Neural cell (in vitro differentiated cells): ENCODE measurements at regions not wholly inside any gene's neighbourhood (a gene's known extent, or its start where the extent isn't known, plus 50 kb on each side); places are given as distances from the start of the nearest gene placed in this dataset.

ENCODE experiments used
- H2AFZ ChIP-seq: fragments of 200-600, 300-800 bp; sonication (generic), shearing (Covaris generic); 2 replicates; pipeline ENCODE4 v1.6.0; 2014; ENCODE audit warnings: low read depth, mild to moderate bottlenecking, antibody characterized with exemption, low read length, moderate library complexity
- H3F3A ChIP-seq: fragments of 200-600 bp; shearing (Covaris generic); 2 replicates; pipeline ENCODE4 v1.6.1; 2016; ENCODE audit warnings: mild to moderate bottlenecking, moderate library complexity, mixed read lengths, antibody characterized with exemption, low read length; ENCODE audit not compliant: insufficient read depth, poor library complexity, severe bottlenecking
- H3K27ac ChIP-seq: fragments of 200-600, 300-800 bp; sonication (generic), shearing (Covaris generic); 2 replicates; pipeline ENCODE4 v1.5.1; 2014; ENCODE audit warnings: mild to moderate bottlenecking, low read length, moderate library complexity
- H3K27me3 ChIP-seq: fragments of 300-800, 200-600 bp; sonication (generic), shearing (Covaris generic); 2 replicates; pipeline ENCODE4 v1.6.0; 2014; ENCODE audit warnings: mild to moderate bottlenecking, low read depth, low read length, moderate library complexity; ENCODE audit not compliant: insufficient read depth
- H3K36me3 ChIP-seq: fragments of 300-800, 200-600 bp; sonication (generic), shearing (Covaris generic); 2 replicates; pipeline ENCODE4 v1.5.1; 2014; ENCODE audit warnings: mild to moderate bottlenecking, antibody characterized with exemption, low read length, moderate library complexity; ENCODE audit not compliant: insufficient read depth
- H3K4me2 ChIP-seq: fragments of 300-800, 200-600 bp; sonication (generic), shearing (Covaris generic); 2 replicates; pipeline ENCODE4 v1.6.0; 2014; ENCODE audit warnings: mild to moderate bottlenecking, low read length
- H3K4me3 ChIP-seq: fragments of 300-800, 200-600 bp; sonication (generic), shearing (Covaris generic); 2 replicates; pipeline ENCODE4 v1.5.1; 2014; ENCODE audit warnings: mild to moderate bottlenecking, low read length, moderate library complexity
- H3K79me2 ChIP-seq: fragments of 200-600 bp; shearing (Covaris generic); replicated peaks from 2 replicates; pipeline ENCODE4 v1.6.0; 2014; ENCODE audit warnings: mild to moderate bottlenecking, low read length, moderate library complexity; ENCODE audit not compliant: insufficient read depth
- H3K9ac ChIP-seq: fragments of 300-800, 200-600 bp; sonication (generic), shearing (Covaris generic); 2 replicates; pipeline ENCODE4 v1.6.1; 2016; ENCODE audit warnings: mild to moderate bottlenecking, low read length, mixed read lengths
- H3K9me2 ChIP-seq: fragments of 200-600 bp; shearing (Covaris generic); 2 replicates; pipeline ENCODE4 v1.6.1; 2016; ENCODE audit warnings: mild to moderate bottlenecking, low read length, mixed read lengths; ENCODE audit not compliant: insufficient read depth
- H3K9me3 ChIP-seq: fragments of 200-600, 300-800 bp; sonication (generic), shearing (Covaris generic); 2 replicates; pipeline ENCODE4 v1.6.1; 2016; ENCODE audit warnings: mild to moderate bottlenecking, mixed run types, low read length, moderate library complexity, mixed read lengths
- H4K20me1 ChIP-seq: fragments of 200-600 bp; shearing (Covaris generic); 2 replicates; pipeline ENCODE4 v1.6.1; 2016; ENCODE audit warnings: mild to moderate bottlenecking, mixed run types; ENCODE audit not compliant: insufficient read depth
- EP300 ChIP-seq: fragments of 450-650 bp; conservative IDR thresholded peaks from 2 replicates; pipeline ENCODE4 v1.6.1; 2014; ENCODE audit warnings: antibody characterized with exemption, mild to moderate bottlenecking, moderate library complexity; ENCODE audit not compliant: poor library complexity, severe bottlenecking
- EZH2 ChIP-seq: fragments of 200-600, 300-800 bp; shearing (Covaris generic), sonication (generic); IDR thresholded peaks from 2 replicates; pipeline ENCODE4 v1.6.1; 2014; ENCODE audit warnings: antibody characterized with exemption, low read length, borderline replicate concordance, mild to moderate bottlenecking; ENCODE audit not compliant: insufficient read depth, poor library complexity, severe bottlenecking
- MXI1 ChIP-seq: fragments of 450-650 bp; conservative IDR thresholded peaks from 2 replicates; pipeline ENCODE4 v1.6.1; 2014; ENCODE audit warnings: antibody characterized with exemption, mild to moderate bottlenecking; ENCODE audit not compliant: poor library complexity, severe bottlenecking
- POLR2AphosphoS5 ChIP-seq: IDR thresholded peaks from 2 replicates; pipeline ENCODE4 v1.6.1; 2012
- RAD21 ChIP-seq: fragments of 450-650 bp; conservative IDR thresholded peaks from 2 replicates; pipeline ENCODE4 v1.6.1; 2014; ENCODE audit warnings: antibody characterized with exemption, mild to moderate bottlenecking, moderate library complexity
- SMC3 ChIP-seq: fragments of 450-650 bp; conservative IDR thresholded peaks from 2 replicates; pipeline ENCODE4 v1.6.1; 2014; ENCODE audit warnings: antibody characterized with exemption, mild to moderate bottlenecking, moderate library complexity; ENCODE audit not compliant: poor library complexity
- TAF1 ChIP-seq: IDR thresholded peaks from 2 replicates; pipeline ENCODE4 v1.6.1; 2012; ENCODE audit warnings: low read depth
- TF ChIP-seq, protein P1 (sequence below): fragments of 450-650 bp; IDR thresholded peaks from 2 replicates; pipeline ENCODE4 v1.5.1; 2014; ENCODE audit warnings: antibody characterized with exemption, mild to moderate bottlenecking, moderate library complexity; ENCODE audit not compliant: poor library complexity, severe bottlenecking
- TF ChIP-seq, protein P2 (sequence below): IDR thresholded peaks from 2 replicates; pipeline ENCODE4 v1.6.1; 2012; ENCODE audit warnings: borderline replicate concordance

DNA sequence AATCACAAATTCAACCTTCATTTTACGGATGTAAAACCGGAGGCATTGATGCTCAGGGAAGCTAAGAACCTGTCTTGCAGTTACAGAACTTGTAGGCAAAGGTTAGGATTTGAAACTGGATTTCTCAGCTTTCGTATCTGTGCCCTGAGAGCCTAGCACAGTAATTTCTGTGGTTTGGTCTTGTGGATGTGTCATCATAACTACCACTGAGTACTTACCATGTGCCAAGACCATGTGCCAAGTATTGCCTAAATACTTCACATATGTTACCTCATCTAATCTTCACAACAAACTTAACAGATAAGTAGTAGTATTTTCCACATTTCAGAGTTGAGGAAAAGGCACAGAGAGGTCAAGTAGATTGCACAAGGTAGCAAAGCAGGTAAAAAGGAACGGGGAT is 140.7 kb downstream of the NXPE2 start:
- Histone ChIP-seq H3K79me2 (no peaks in the 10 kb centered on the region), H3K9me3 (no peaks in the 10 kb centered on the region), H3K27me3 (peaks cover 12% of the 10 kb centered on the region), H3K27ac (no peak overlapping the region), H2AFZ (no peak overlapping the region), H3K9ac (no peak overlapping the region), H4K20me1 (no peaks in the 10 kb centered on the region), H3F3A (no peaks in the 10 kb centered on the region), H3K4me3 (no peak overlapping the region), H3K9me2 (no peaks in the 10 kb centered on the region), H3K36me3 (no peaks in the 10 kb centered on the region), H3K4me2 (no peak overlapping the region)
- TF ChIP-seq, protein P1, sequence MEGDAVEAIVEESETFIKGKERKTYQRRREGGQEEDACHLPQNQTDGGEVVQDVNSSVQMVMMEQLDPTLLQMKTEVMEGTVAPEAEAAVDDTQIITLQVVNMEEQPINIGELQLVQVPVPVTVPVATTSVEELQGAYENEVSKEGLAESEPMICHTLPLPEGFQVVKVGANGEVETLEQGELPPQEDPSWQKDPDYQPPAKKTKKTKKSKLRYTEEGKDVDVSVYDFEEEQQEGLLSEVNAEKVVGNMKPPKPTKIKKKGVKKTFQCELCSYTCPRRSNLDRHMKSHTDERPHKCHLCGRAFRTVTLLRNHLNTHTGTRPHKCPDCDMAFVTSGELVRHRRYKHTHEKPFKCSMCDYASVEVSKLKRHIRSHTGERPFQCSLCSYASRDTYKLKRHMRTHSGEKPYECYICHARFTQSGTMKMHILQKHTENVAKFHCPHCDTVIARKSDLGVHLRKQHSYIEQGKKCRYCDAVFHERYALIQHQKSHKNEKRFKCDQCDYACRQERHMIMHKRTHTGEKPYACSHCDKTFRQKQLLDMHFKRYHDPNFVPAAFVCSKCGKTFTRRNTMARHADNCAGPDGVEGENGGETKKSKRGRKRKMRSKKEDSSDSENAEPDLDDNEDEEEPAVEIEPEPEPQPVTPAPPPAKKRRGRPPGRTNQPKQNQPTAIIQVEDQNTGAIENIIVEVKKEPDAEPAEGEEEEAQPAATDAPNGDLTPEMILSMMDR, result no peak
- no peak for TF ChIP-seq SMC3
- TF ChIP-seq TAF1, result no peak
- no peak for TF ChIP-seq RAD21
- no peak for TF ChIP-seq EZH2
- TF ChIP-seq MXI1, result no peak
- TF ChIP-seq, protein P2, sequence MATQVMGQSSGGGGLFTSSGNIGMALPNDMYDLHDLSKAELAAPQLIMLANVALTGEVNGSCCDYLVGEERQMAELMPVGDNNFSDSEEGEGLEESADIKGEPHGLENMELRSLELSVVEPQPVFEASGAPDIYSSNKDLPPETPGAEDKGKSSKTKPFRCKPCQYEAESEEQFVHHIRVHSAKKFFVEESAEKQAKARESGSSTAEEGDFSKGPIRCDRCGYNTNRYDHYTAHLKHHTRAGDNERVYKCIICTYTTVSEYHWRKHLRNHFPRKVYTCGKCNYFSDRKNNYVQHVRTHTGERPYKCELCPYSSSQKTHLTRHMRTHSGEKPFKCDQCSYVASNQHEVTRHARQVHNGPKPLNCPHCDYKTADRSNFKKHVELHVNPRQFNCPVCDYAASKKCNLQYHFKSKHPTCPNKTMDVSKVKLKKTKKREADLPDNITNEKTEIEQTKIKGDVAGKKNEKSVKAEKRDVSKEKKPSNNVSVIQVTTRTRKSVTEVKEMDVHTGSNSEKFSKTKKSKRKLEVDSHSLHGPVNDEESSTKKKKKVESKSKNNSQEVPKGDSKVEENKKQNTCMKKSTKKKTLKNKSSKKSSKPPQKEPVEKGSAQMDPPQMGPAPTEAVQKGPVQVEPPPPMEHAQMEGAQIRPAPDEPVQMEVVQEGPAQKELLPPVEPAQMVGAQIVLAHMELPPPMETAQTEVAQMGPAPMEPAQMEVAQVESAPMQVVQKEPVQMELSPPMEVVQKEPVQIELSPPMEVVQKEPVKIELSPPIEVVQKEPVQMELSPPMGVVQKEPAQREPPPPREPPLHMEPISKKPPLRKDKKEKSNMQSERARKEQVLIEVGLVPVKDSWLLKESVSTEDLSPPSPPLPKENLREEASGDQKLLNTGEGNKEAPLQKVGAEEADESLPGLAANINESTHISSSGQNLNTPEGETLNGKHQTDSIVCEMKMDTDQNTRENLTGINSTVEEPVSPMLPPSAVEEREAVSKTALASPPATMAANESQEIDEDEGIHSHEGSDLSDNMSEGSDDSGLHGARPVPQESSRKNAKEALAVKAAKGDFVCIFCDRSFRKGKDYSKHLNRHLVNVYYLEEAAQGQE, result no peak
- TF ChIP-seq EP300, result no peak
- TF ChIP-seq POLR2AphosphoS5, result no peak

DNA sequence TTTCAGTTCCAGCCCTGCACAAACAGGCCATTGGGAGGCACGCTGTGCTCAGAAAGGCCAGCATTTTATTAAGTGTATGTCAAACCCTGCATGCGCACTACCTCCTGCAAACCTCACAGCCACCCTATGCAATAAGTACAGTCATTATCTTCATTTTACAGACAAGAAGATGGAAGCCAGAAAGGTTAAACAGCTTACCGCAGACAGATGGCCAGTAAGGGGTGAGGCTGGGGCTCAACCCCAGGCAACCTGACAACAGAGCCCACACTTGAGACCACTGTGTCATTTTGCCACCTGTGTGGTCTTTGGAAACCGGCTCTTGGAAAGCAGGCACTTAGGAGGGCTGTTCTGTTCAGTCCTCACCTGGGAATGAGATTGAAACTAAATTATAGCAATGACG is 142.3 kb downstream of the NXPE2 start:
- no peaks in the 10 kb centered on the region for H3K36me3 ChIP-seq
- no peaks in the 10 kb centered on the region for H3K9me3 ChIP-seq
- H3K27ac ChIP-seq, result peak overlapping the region; percentile 16
- no peak overlapping the region for H3K4me2 ChIP-seq
- H2AFZ ChIP-seq, result no peak overlapping the region
- no peaks in the 10 kb centered on the region for H4K20me1 ChIP-seq
- no peak overlapping the region for H3K9ac ChIP-seq
- no peaks in the 10 kb centered on the region for H3F3A ChIP-seq
- TF ChIP-seq, protein P2, result peak; percentile 56
- TF ChIP-seq EZH2 (no peak), EP300 (peak; percentile 32), POLR2AphosphoS5 (peak; percentile 54), MXI1 (no peak), RAD21 (peak; percentile 56), SMC3 (no peak), TAF1 (no peak)
- TF ChIP-seq, protein P1, result peak; percentile 44
- H3K79me2 ChIP-seq, result no peaks in the 10 kb centered on the region
- no peak overlapping the region for H3K4me3 ChIP-seq
- H3K9me2 ChIP-seq, result no peaks in the 10 kb centered on the region
- H3K27me3 ChIP-seq, result peaks cover 11% of the 10 kb centered on the region
